ENCODE measurements at regions not wholly inside any gene's neighbourhood (a gene's known extent, or its start where the extent isn't known, plus 50 kb on each side); places are given as distances from the start of the nearest gene placed in this dataset.
A peak's percentile ranks its signal among the peaks of the same experiment; 100 is the strongest.

- DNase-seq (ENCODE audit: low spot score), result no peak
Measured at GRCh38 chr12:58139894-58140293, 198.5 kb downstream of the ATP23 start.

GRCh38 chr12:58140395-58140794 lies 199.0 kb downstream of the ATP23 start:
- no peak for DNase-seq (ENCODE audit: low spot score)

- DNase-seq (ENCODE audit: low spot score), result no peak
Measured at GRCh38 chr12:58142991-58143390, 201.6 kb downstream of the ATP23 start.

- no peak for DNase-seq (ENCODE audit: low spot score)
Measured at GRCh38 chr12:58143498-58143995, 202.2 kb downstream of the ATP23 start.

GRCh38 chr12:58148405-58148804 lies 207.0 kb downstream of the ATP23 start:
- peak; percentile 33 for DNase-seq (ENCODE audit: low spot score)

- DNase-seq (ENCODE audit: low spot score), result no peak
Measured at GRCh38 chr12:58148976-58149375, 207.6 kb downstream of the ATP23 start.

GRCh38 chr12:58154359-58154758 lies 213.0 kb downstream of the ATP23 start:
- no peak for DNase-seq (ENCODE audit: low spot score)

GRCh38 chr12:58156697-58157096 lies 215.3 kb downstream of the ATP23 start:
- DNase-seq (ENCODE audit: low spot score), result no peak

- DNase-seq (ENCODE audit: low spot score), result no peak
Measured at GRCh38 chr12:58159941-58160340, 218.6 kb downstream of the ATP23 start.

GRCh38 chr12:58161773-58162172 lies 220.4 kb downstream of the ATP23 start:
- DNase-seq (ENCODE audit: low spot score), result no peak

- DNase-seq (ENCODE audit: low spot score), result no peak
Measured at GRCh38 chr12:58163021-58163420, 221.7 kb downstream of the ATP23 start.

GRCh38 chr12:58166643-58167042 lies 225.3 kb downstream of the ATP23 start:
- no peak for DNase-seq (ENCODE audit: low spot score)

- no peak for DNase-seq (ENCODE audit: low spot score)
Measured at GRCh38 chr12:58167622-58168021, 226.3 kb downstream of the ATP23 start.

GRCh38 chr12:58169826-58170225 lies 228.5 kb downstream of the ATP23 start:
- DNase-seq (ENCODE audit: low spot score), result no peak

- DNase-seq (ENCODE audit: low spot score), result no peak
Measured at GRCh38 chr12:58171914-58172313, 230.5 kb downstream of the ATP23 start.

GRCh38 chr12:58172433-58173073 lies 231.2 kb downstream of the ATP23 start:
- DNase-seq (ENCODE audit: low spot score), result no peak

- DNase-seq (ENCODE audit: low spot score), result no peak
Measured at GRCh38 chr12:58174316-58174715, 232.9 kb downstream of the ATP23 start.

- peak; percentile 20 for DNase-seq (ENCODE audit: low spot score)
Measured at GRCh38 chr12:58176296-58176869, 235.0 kb downstream of the ATP23 start.

- DNase-seq (ENCODE audit: low spot score), result no peak
Measured at GRCh38 chr12:58177366-58177765, 236.0 kb downstream of the ATP23 start.

- no peak for DNase-seq (ENCODE audit: low spot score)
Measured at GRCh38 chr12:58184212-58184611, 242.8 kb downstream of the ATP23 start.

- no peak for DNase-seq (ENCODE audit: low spot score)
Measured at GRCh38 chr12:58186401-58186800, 245.0 kb downstream of the ATP23 start.

GRCh38 chr12:58186914-58187313 lies 245.5 kb downstream of the ATP23 start:
- DNase-seq (ENCODE audit: low spot score), result no peak

GRCh38 chr12:58189030-58189429 lies 247.7 kb downstream of the ATP23 start:
- no peak for DNase-seq (ENCODE audit: low spot score)

GRCh38 chr12:58189893-58190292 lies 248.5 kb downstream of the ATP23 start:
- no peak for DNase-seq (ENCODE audit: low spot score)

All from RKO (cell line).